ENCODE measurements at regions not wholly inside any gene's neighbourhood (a gene's known extent, or its start where the extent isn't known, plus 50 kb on each side); places are given as distances from the start of the nearest gene placed in this dataset.
A peak's percentile ranks its signal among the peaks of the same experiment; 100 is the strongest.

- no peak overlapping the region for H3K4me3 ChIP-seq (ENCODE audit: low read length)
- BruUV-seq (replicated peaks), result no TSS peak
- H3K4me2 ChIP-seq (ENCODE audit: low read length), result no peak overlapping the region
- ChIA-PET POLR2A (ENCODE audit: unreplicated experiment) (no interaction called here), CTCF (no interaction called here)
- H3K36me3 ChIP-seq (ENCODE audit: low read depth, low read length), result no peaks in the 10 kb centered on the region
- TF ChIP-seq EZH2 (IDR thresholded peaks at IDR 0.05; ENCODE audit: low read length, unreplicated experiment) (no peak), EZH2phosphoT487 (IDR thresholded peaks at IDR 0.05; ENCODE audit: borderline replicate concordance, low read length) (no peak), CTCF (conservative IDR thresholded peaks at IDR 0.05; ENCODE audit: low read depth, low read length) (no peak)
- no peaks in the 10 kb centered on the region for H3F3A ChIP-seq (ENCODE audit: low read length, unreplicated experiment)
- H2AFZ ChIP-seq (ENCODE audit: low read length), result no peak overlapping the region
- H3K79me2 ChIP-seq (ENCODE audit: low read length), result no peaks in the 10 kb centered on the region
- no peaks in the 10 kb centered on the region for H3K9me2 ChIP-seq (replicated peaks; ENCODE audit: low read length)
- no peak for ATAC-seq
- H3K27ac ChIP-seq (ENCODE audit: low read length), result no peak overlapping the region
- no peaks in the 10 kb centered on the region for H3K9me3 ChIP-seq (ENCODE audit: low read length)
- peaks cover 34% of the 10 kb centered on the region for H3K27me3 ChIP-seq (ENCODE audit: low read length)
- no peak for DNase-seq
- H3K9ac ChIP-seq (ENCODE audit: low read length), result no peak overlapping the region
- no peaks in the 10 kb centered on the region for H3K4me1 ChIP-seq (ENCODE audit: insufficient read depth, low read length)
- intact Hi-C loops (cut with micrococcal nuclease), result no loop called here
- H4K20me1 ChIP-seq (ENCODE audit: low read length), result no peaks in the 10 kb centered on the region
Observed at GRCh38 chr16:73568769-73569168, 520.8 kb upstream of the ZFHX3 start.

- CTCF ChIA-PET, result no interaction called here
- no peak overlapping the region for H2AFZ ChIP-seq (ENCODE audit: low read length)
- H3K27ac ChIP-seq (ENCODE audit: low read length), result no peak overlapping the region
- peaks cover 42% of the 10 kb centered on the region for H3K27me3 ChIP-seq (ENCODE audit: low read length)
- H3K36me3 ChIP-seq (ENCODE audit: low read depth, low read length), result no peaks in the 10 kb centered on the region
- TF ChIP-seq CTCF (conservative IDR thresholded peaks at IDR 0.05; ENCODE audit: low read depth, low read length) (no peak), EZH2 (IDR thresholded peaks at IDR 0.05; ENCODE audit: low read length, unreplicated experiment) (no peak), EZH2phosphoT487 (IDR thresholded peaks at IDR 0.05; ENCODE audit: borderline replicate concordance, low read length) (no peak)
- intact Hi-C loops (cut with micrococcal nuclease), result loop anchor here (1.0 kb wide), 1 partner anchor 312 kb away; no protein-coding TSS in a partner anchor
- no peaks in the 10 kb centered on the region for H3F3A ChIP-seq (ENCODE audit: low read length, unreplicated experiment)
- H3K9me2 ChIP-seq (replicated peaks; ENCODE audit: low read length), result no peaks in the 10 kb centered on the region
- no peaks in the 10 kb centered on the region for H3K79me2 ChIP-seq (ENCODE audit: low read length)
- H3K4me3 ChIP-seq (ENCODE audit: low read length), result no peak overlapping the region
- H4K20me1 ChIP-seq (ENCODE audit: low read length), result no peaks in the 10 kb centered on the region
- H3K9me3 ChIP-seq (ENCODE audit: low read length), result no peaks in the 10 kb centered on the region
- no peak overlapping the region for H3K4me2 ChIP-seq (ENCODE audit: low read length)
- no TSS peak for BruUV-seq (replicated peaks)
- no peak overlapping the region for H3K9ac ChIP-seq (ENCODE audit: low read length)
- DNase-seq (no peak), ATAC-seq (no peak)
- H3K4me1 ChIP-seq (ENCODE audit: insufficient read depth, low read length), result no peaks in the 10 kb centered on the region
- POLR2A ChIA-PET (ENCODE audit: unreplicated experiment), result no interaction called here
Observed at GRCh38 chr16:73565925-73566324, 518.0 kb upstream of the ZFHX3 start.

- Histone ChIP-seq H2AFZ (ENCODE audit: low read length) (no peak overlapping the region), H3K9me2 (replicated peaks; ENCODE audit: low read length) (no peaks in the 10 kb centered on the region), H3K4me2 (ENCODE audit: low read length) (no peak overlapping the region), H3F3A (ENCODE audit: low read length, unreplicated experiment) (no peaks in the 10 kb centered on the region), H3K79me2 (ENCODE audit: low read length) (no peaks in the 10 kb centered on the region), H3K27ac (ENCODE audit: low read length) (no peak overlapping the region), H3K4me3 (ENCODE audit: low read length) (no peak overlapping the region), H3K4me1 (ENCODE audit: insufficient read depth, low read length) (no peaks in the 10 kb centered on the region), H4K20me1 (ENCODE audit: low read length) (no peaks in the 10 kb centered on the region), H3K9ac (ENCODE audit: low read length) (no peak overlapping the region), H3K27me3 (ENCODE audit: low read length) (peaks cover 45% of the 10 kb centered on the region), H3K9me3 (ENCODE audit: low read length) (no peaks in the 10 kb centered on the region), H3K36me3 (ENCODE audit: low read depth, low read length) (no peaks in the 10 kb centered on the region)
- ATAC-seq (no peak), DNase-seq (peak; percentile 37)
- TF ChIP-seq EZH2phosphoT487 (IDR thresholded peaks at IDR 0.05; ENCODE audit: borderline replicate concordance, low read length) (no peak), CTCF (conservative IDR thresholded peaks at IDR 0.05; ENCODE audit: low read depth, low read length) (peak; percentile 56), EZH2 (IDR thresholded peaks at IDR 0.05; ENCODE audit: low read length, unreplicated experiment) (no peak)
- CTCF ChIA-PET, result no interaction called here
- no TSS peak for BruUV-seq (replicated peaks)
- intact Hi-C loops (cut with micrococcal nuclease), result loop anchor here (1.0 kb wide), 1 partner anchor 313 kb away; no protein-coding TSS in a partner anchor
- POLR2A ChIA-PET (ENCODE audit: unreplicated experiment), result no interaction called here
Observed at GRCh38 chr16:73565263-73565662, 517.3 kb upstream of the ZFHX3 start.

Data from PC-3 (cell line).